HCT116 (cell line): ENCODE measurements at regions not wholly inside any gene's neighbourhood (a gene's known extent, or its start where the extent isn't known, plus 50 kb on each side); places are given as distances from the start of the nearest gene placed in this dataset.

Experiments
- ATAC-seq: fragments of 200-7000 bp; cut with Tn5 transposase; 2 replicates; pipeline ENCODE4 v1.9.1; 2020; ENCODE audit warnings: mild to moderate bottlenecking, moderate library complexity
- BruUV-seq: library from RNA; stranded (reverse); fragments of 400-500 nt; replicated peaks from 2 replicates; lab custom pipeline; 2021; lab: Mats Ljungman, UMichigan
- CTCF ChIA-PET: fragments of 300-600 bp; sonication (Branson Sonifier 250); formaldehyde crosslinking; loops from one replicate; lab custom pipeline; 2021; ENCODE audit warnings: antibody characterized with exemption; lab: Charles Lee
- POLR2A ChIA-PET: fragments of 300-600, 350-600 bp; sonication (Branson Sonifier 250); formaldehyde crosslinking; loops from one replicate; lab custom pipeline; 2021; ENCODE audit warnings: antibody characterized with exemption; lab: Charles Lee
- RAD21 ChIA-PET, 2 experiments: fragments of 300-600 bp; sonication (Branson Sonifier 250); formaldehyde crosslinking; loops; one replicate each; lab custom pipeline; 2023; ENCODE audit warnings: low total read pairs in 2 of 2; ENCODE audit not compliant: uncharacterized antibody in 2 of 2, unreplicated experiment in 2 of 2, low non-redundant PET in 1 of 2; lab: Charles Lee
- DNase-seq: peaks from one replicate; pipeline ENCODE4 v3.0.0-alpha.2; 2010; ENCODE audit warnings: low read depth, low spot score
- H2AFZ ChIP-seq: fragments of 200-600 bp; shearing (Covaris generic), sonication (generic); 2 replicates; pipeline ENCODE4 v1.6.1; 2017; ENCODE audit warnings: low read depth, mixed run types, mixed read lengths, antibody characterized with exemption, low read length; ENCODE audit not compliant: poor library complexity, severe bottlenecking
- H3K27ac ChIP-seq: 2 replicates; pipeline ENCODE4 v1.5.1; 2012; ENCODE audit warnings: low read depth, low read length
- H3K27me3 ChIP-seq: fragments of 200-600 bp; sonication (generic); 2 replicates; pipeline ENCODE4 v1.6.1; 2016; ENCODE audit warnings: mixed run types, low read length, mixed read lengths; ENCODE audit not compliant: insufficient read depth
- H3K36me3 ChIP-seq, 2 experiments: fragments of 200-500 bp in 1 of 2; fragments of 200-600 bp in 1 of 2; sonication (Bioruptor generic) in 1 of 2; sonication (generic) in 1 of 2; 2 replicates each; pipeline versions ENCODE4 v1.5.1 to v1.6.1; 2014 to 2016; ENCODE audit warnings: low read length in 2 of 2, inconsistent platforms in 1 of 2, mixed read lengths in 1 of 2, mixed run types in 1 of 2; ENCODE audit not compliant: insufficient read depth in 2 of 2, control insufficient read depth in 1 of 2
- H3K4me1 ChIP-seq, 2 experiments: fragments of 200-600 bp in 1 of 2; sonication (generic) in 1 of 2; 2 replicates each; pipeline versions ENCODE4 v1.5.1 to v1.6.1; 2012 to 2017; ENCODE audit warnings: low read length in 2 of 2, inconsistent platforms in 1 of 2, mild to moderate bottlenecking in 1 of 2, mixed read lengths in 1 of 2, mixed run types in 1 of 2, moderate library complexity in 1 of 2; ENCODE audit not compliant: insufficient read depth in 2 of 2, control insufficient read depth in 1 of 2
- H3K4me2 ChIP-seq: fragments of 200-600 bp; sonication (generic); 2 replicates; pipeline ENCODE4 v1.6.1; 2017; ENCODE audit warnings: mixed run types, low read length, mixed read lengths
- H3K4me3 ChIP-seq, 2 experiments: fragments of 200-600 bp in 1 of 2; sonication (generic) in 1 of 2; replicated peaks in 1 of 2; 2 replicates each; pipeline ENCODE4 v1.5.1; 2011 to 2016; ENCODE audit warnings: low read length in 2 of 2, control low read depth in 1 of 2, low read depth in 1 of 2, mild to moderate bottlenecking in 1 of 2, mixed read lengths in 1 of 2, mixed run types in 1 of 2
- H3K79me2 ChIP-seq: fragments of 200-600 bp; sonication (generic); 2 replicates; pipeline ENCODE4 v1.6.1; 2017; ENCODE audit warnings: mild to moderate bottlenecking, mixed run types, low read length, moderate library complexity, mixed read lengths; ENCODE audit not compliant: insufficient read depth
- H3K9ac ChIP-seq: fragments of 200-600 bp; sonication (generic); 2 replicates; pipeline ENCODE4 v1.6.1; 2016; ENCODE audit warnings: low read length, mixed read lengths
- H3K9me2 ChIP-seq: fragments of 200-600 bp; sonication (generic), shearing (Covaris generic); 2 replicates; pipeline ENCODE4 v1.6.1; 2017; ENCODE audit warnings: mixed run types, mild to moderate bottlenecking, moderate library complexity; ENCODE audit not compliant: insufficient read depth
- H3K9me3 ChIP-seq, 2 experiments: fragments of 200-500 bp in 1 of 2; fragments of 200-600 bp in 1 of 2; sonication (Bioruptor generic) in 1 of 2; sonication (generic) in 1 of 2; 2 replicates each; pipeline ENCODE4 v1.6.1; 2014 to 2017; ENCODE audit warnings: low read length in 2 of 2, mixed read lengths in 2 of 2, inconsistent platforms in 1 of 2, low read depth in 1 of 2, mild to moderate bottlenecking in 1 of 2, mixed run types in 1 of 2, moderate library complexity in 1 of 2; ENCODE audit not compliant: control insufficient read depth in 1 of 2, insufficient read depth in 1 of 2
- H4K20me1 ChIP-seq: fragments of 200-600 bp; sonication (generic), shearing (Covaris generic); 2 replicates; pipeline ENCODE4 v1.6.1; 2017; ENCODE audit warnings: mixed run types, mild to moderate bottlenecking, moderate library complexity; ENCODE audit not compliant: insufficient read depth
- CBX3 ChIP-seq: IDR thresholded peaks from 2 replicates; pipeline ENCODE4 v1.6.1; 2012; ENCODE audit warnings: low read depth
- CTCF ChIP-seq, 3 experiments: fragments of 200-600 bp in 1 of 3; sonication (generic) in 1 of 3; IDR thresholded peaks in 2 of 3; conservative IDR thresholded peaks in 1 of 3; 2 replicates each; pipeline ENCODE4 v1.5.1; 2012 to 2017; ENCODE audit warnings: low read depth in 2 of 3, low read length in 2 of 3, antibody characterized with exemption in 1 of 3, borderline replicate concordance in 1 of 3, control low read depth in 1 of 3, mild to moderate bottlenecking in 1 of 3, mixed read lengths in 1 of 3, mixed run types in 1 of 3, moderate library complexity in 1 of 3; ENCODE audit not compliant: insufficient read depth in 1 of 3
- EGR1 ChIP-seq: IDR thresholded peaks from 2 replicates; pipeline ENCODE4 v1.6.1; 2012; ENCODE audit warnings: low read depth
- ELF1 ChIP-seq: IDR thresholded peaks from 2 replicates; pipeline ENCODE4 v1.6.1; 2012; ENCODE audit warnings: low read depth, borderline replicate concordance
- EZH2 ChIP-seq: fragments of 200-600 bp; sonication (generic); IDR thresholded peaks from 2 replicates; pipeline ENCODE4 v1.6.1; 2017; ENCODE audit warnings: antibody characterized with exemption, mixed run types
- EZH2phosphoT487 ChIP-seq: fragments of 200-600 bp; IDR thresholded peaks from 2 replicates; pipeline ENCODE4 v1.6.1; 2018; ENCODE audit warnings: antibody characterized with exemption, borderline replicate concordance
- FOSL1 ChIP-seq: IDR thresholded peaks from 2 replicates; pipeline ENCODE4 v1.6.1; 2012; ENCODE audit warnings: low read depth
- JUND ChIP-seq: IDR thresholded peaks from 2 replicates; pipeline ENCODE4 v1.6.1; 2012
- MAX ChIP-seq: IDR thresholded peaks from 2 replicates; pipeline ENCODE4 v1.6.1; 2012
- POLR2A ChIP-seq: IDR thresholded peaks from 2 replicates; pipeline ENCODE4 v1.7.0; 2011; ENCODE audit warnings: borderline replicate concordance; ENCODE audit not compliant: insufficient read depth, insufficient read length; ENCODE audit errors: extremely low read depth
- POLR2AphosphoS5 ChIP-seq: IDR thresholded peaks from 2 replicates; pipeline ENCODE4 v1.6.1; 2011; ENCODE audit warnings: mild to moderate bottlenecking, low read depth, low read length, moderate library complexity
- RAD21 ChIP-seq: IDR thresholded peaks from 2 replicates; pipeline ENCODE4 v1.6.1; 2012; ENCODE audit warnings: low read depth, mild to moderate bottlenecking
- SIN3A ChIP-seq: IDR thresholded peaks from 2 replicates; pipeline ENCODE4 v1.6.1; 2012; ENCODE audit warnings: low read depth
- SP1 ChIP-seq: IDR thresholded peaks from 2 replicates; pipeline ENCODE4 v1.6.1; 2012; ENCODE audit warnings: low read depth
- SRF ChIP-seq: IDR thresholded peaks from 2 replicates; pipeline ENCODE4 v1.6.1; 2012; ENCODE audit warnings: low read depth
- YY1 ChIP-seq: IDR thresholded peaks from 2 replicates; pipeline ENCODE4 v1.6.1; 2011; ENCODE audit warnings: low read length, low read depth, moderate library complexity, mild to moderate bottlenecking; ENCODE audit not compliant: insufficient replicate concordance; ENCODE audit errors: extremely low read depth
- ZFX ChIP-seq: fragments of 450-650 bp; IDR thresholded peaks from 2 replicates; pipeline ENCODE4 v1.6.1; 2017
- ZNF274 ChIP-seq: fragments of 200-500 bp; sonication (Bioruptor generic); IDR thresholded peaks from 2 replicates; pipeline ENCODE4 v1.6.1; 2014; ENCODE audit warnings: mild to moderate bottlenecking, low read depth, low read length, inconsistent platforms
- intact Hi-C: fragments of 100-400 bp; cut with micrococcal nuclease; formaldehyde crosslinking; loops from 2 replicates; pipeline ENCODE4 v1.10.0; 2022

GRCh38 chr3:139260793-139261736 lies 82.8 kb upstream of the MRPS22 start:
- H3K9ac ChIP-seq: no peak overlapping the region
- no peak for DNase-seq
- H3K9me2 ChIP-seq: no peaks in the 10 kb centered on the region
- H3K4me3 ChIP-seq: no peak overlapping the region
- no peaks in the 10 kb centered on the region for H3K27me3 ChIP-seq
- no peak overlapping the region for H3K27ac ChIP-seq
- ATAC-seq: no peak
- TF ChIP-seq EGR1: no peak
- no peak for TF ChIP-seq RAD21
- TF ChIP-seq ZFX: no peak
- no peak for TF ChIP-seq SP1
- no peak for TF ChIP-seq SIN3A
- no peak for TF ChIP-seq ZNF274
- RAD21 ChIA-PET: no interaction called here
- H3K4me2 ChIP-seq: no peak overlapping the region
- intact Hi-C loops: no loop called here
- H3K9me3 ChIP-seq: no peaks in the 10 kb centered on the region
- POLR2A ChIA-PET: no interaction called here
- no peaks in the 10 kb centered on the region for H3K36me3 ChIP-seq
- BruUV-seq: no TSS peak
- peaks cover 3 to 8% of the 10 kb centered on the region in 2 experiments; a peak in 2 of 4 replicates for H3K4me1 ChIP-seq
- H4K20me1 ChIP-seq: no peaks in the 10 kb centered on the region
- no peaks in the 10 kb centered on the region for H3K79me2 ChIP-seq
- no peak overlapping the region for H2AFZ ChIP-seq
- CTCF ChIA-PET: no interaction called here

GRCh38 chr3:139261754-139262586 lies 81.8 kb upstream of the MRPS22 start:
- Histone ChIP-seq H3K4me3 (no peak overlapping the region), H3K9me3 (no peaks in the 10 kb centered on the region), H4K20me1 (no peaks in the 10 kb centered on the region), H3K9ac (no peak overlapping the region), H3K79me2 (no peaks in the 10 kb centered on the region), H3K4me1 (peaks cover 3 to 8% of the 10 kb centered on the region in 2 experiments; a peak in 2 of 4 replicates), H2AFZ (no peak overlapping the region), H3K4me2 (no peak overlapping the region), H3K9me2 (no peaks in the 10 kb centered on the region), H3K27me3 (no peaks in the 10 kb centered on the region), H3K27ac (no peak overlapping the region), H3K36me3 (no peaks in the 10 kb centered on the region)
- intact Hi-C loops: no loop called here
- no TSS peak for BruUV-seq
- POLR2A ChIA-PET: no interaction called here
- ATAC-seq: no peak
- CTCF ChIA-PET: no interaction called here
- DNase-seq: no peak
- RAD21 ChIA-PET: no interaction called here
- TF ChIP-seq CTCF (IDR thresholded peaks at IDR 0.05 in 2 of 3, conservative IDR thresholded peaks at IDR 0.05 in 1 of 3; ENCODE audit: borderline replicate concordance in 1 of 3, insufficient read depth in 1 of 3, low read depth in 2 of 3, low read length in 2 of 3) (no peak), YY1 (no peak), CBX3 (no peak), POLR2A (no peak), EZH2phosphoT487 (no peak), FOSL1 (no peak), MAX (no peak), JUND (no peak), POLR2AphosphoS5 (no peak), EZH2 (no peak), SRF (no peak), EGR1 (no peak), RAD21 (no peak), ELF1 (no peak)
